DOHH2 (cell line): ENCODE measurements at regions not wholly inside any gene's neighbourhood (a gene's known extent, or its start where the extent isn't known, plus 50 kb on each side); places are given as distances from the start of the nearest gene placed in this dataset.

Experiments used
- H3F3A ChIP-seq: fragments of 200-600 bp; sonication (generic), shearing (Covaris generic); 2 replicates; pipeline ENCODE4 v1.6.0; 2016; ENCODE audit warnings: antibody characterized with exemption, mild to moderate bottlenecking; ENCODE audit not compliant: control insufficient read depth, insufficient read depth
- H3K27ac ChIP-seq: fragments of 200-600 bp; sonication (generic); 2 replicates; pipeline ENCODE4 v1.5.1; 2014; ENCODE audit warnings: low read depth, mild to moderate bottlenecking, low read length, moderate library complexity
- H3K27me3 ChIP-seq: fragments of 200-600 bp; sonication (generic); 2 replicates; pipeline ENCODE4 v1.6.1; 2014; ENCODE audit warnings: mild to moderate bottlenecking, low read length, mixed read lengths; ENCODE audit not compliant: control insufficient read depth
- H3K36me3 ChIP-seq: fragments of 200-600 bp; sonication (generic); 2 replicates; pipeline ENCODE4 v1.6.1; 2014; ENCODE audit warnings: mild to moderate bottlenecking, low read length, moderate library complexity, mixed read lengths; ENCODE audit not compliant: control insufficient read depth
- H3K4me1 ChIP-seq: fragments of 200-600 bp; sonication (generic); 2 replicates; pipeline ENCODE4 v1.6.1; 2014; ENCODE audit warnings: mild to moderate bottlenecking, low read length, mixed read lengths; ENCODE audit not compliant: control insufficient read depth
- H3K4me2 ChIP-seq: fragments of 200-600 bp; sonication (generic); 2 replicates; pipeline ENCODE4 v1.6.0; 2014; ENCODE audit warnings: mild to moderate bottlenecking, low read length, moderate library complexity
- H3K4me3 ChIP-seq: fragments of 200-600 bp; sonication (generic); 2 replicates; pipeline ENCODE4 v1.5.1; 2014; ENCODE audit warnings: mild to moderate bottlenecking, low read length, mixed read lengths
- H3K79me2 ChIP-seq: fragments of 200-600 bp; sonication (generic); 2 replicates; pipeline ENCODE4 v1.6.1; 2014; ENCODE audit warnings: mild to moderate bottlenecking, low read length, mixed read lengths; ENCODE audit not compliant: control insufficient read depth
- H3K9me2 ChIP-seq: fragments of 200-600 bp; sonication (generic); replicated peaks from 2 replicates; pipeline ENCODE4 v1.6.1; 2014; ENCODE audit warnings: mild to moderate bottlenecking, low read length, mixed read lengths; ENCODE audit not compliant: control insufficient read depth
- H3K9me3 ChIP-seq: fragments of 200-600 bp; sonication (generic); 2 replicates; pipeline ENCODE4 v1.6.1; 2014; ENCODE audit warnings: antibody characterized with exemption, low read length, mixed read lengths; ENCODE audit not compliant: control insufficient read depth, insufficient read depth
- H4K20me1 ChIP-seq: fragments of 200-600 bp; sonication (generic); 2 replicates; pipeline ENCODE4 v1.6.0; 2014; ENCODE audit warnings: low read depth, mild to moderate bottlenecking, antibody characterized with exemption, low read length, moderate library complexity; ENCODE audit not compliant: control insufficient read depth, insufficient read depth
- CTCF ChIP-seq: fragments of 200-600 bp; sonication (generic); IDR thresholded peaks from one replicate; pipeline ENCODE4 v1.5.1; 2014; ENCODE audit warnings: antibody characterized with exemption, mild to moderate bottlenecking, low read depth, low read length; ENCODE audit not compliant: poor library complexity, severe bottlenecking
- EZH2phosphoT487 ChIP-seq: fragments of 200-600 bp; sonication (generic); IDR thresholded peaks from 2 replicates; pipeline ENCODE4 v1.6.1; 2017; ENCODE audit warnings: borderline replicate concordance, mild to moderate bottlenecking, antibody characterized with exemption, low read length, moderate library complexity, mixed read lengths

- no peak for TF ChIP-seq EZH2phosphoT487
- no peak for TF ChIP-seq CTCF
- H3K27ac ChIP-seq = no peak overlapping the region
- no peaks in the 10 kb centered on the region for H3K9me2 ChIP-seq
- no peak overlapping the region for H3K4me3 ChIP-seq
- H3K4me1 ChIP-seq = no peaks in the 10 kb centered on the region
- no peaks in the 10 kb centered on the region for H3F3A ChIP-seq
- no peaks in the 10 kb centered on the region; the same call in 1 of the 2 replicates for H3K27me3 ChIP-seq
- H3K79me2 ChIP-seq = no peaks in the 10 kb centered on the region
- H4K20me1 ChIP-seq = no peaks in the 10 kb centered on the region
- H3K9me3 ChIP-seq = no peaks in the 10 kb centered on the region
- no peaks in the 10 kb centered on the region for H3K36me3 ChIP-seq
- no peak overlapping the region for H3K4me2 ChIP-seq
These were observed 539.7 kb downstream of the SNAPC1 start for GRCh38 chr14:62301911-62302310.

DNA sequence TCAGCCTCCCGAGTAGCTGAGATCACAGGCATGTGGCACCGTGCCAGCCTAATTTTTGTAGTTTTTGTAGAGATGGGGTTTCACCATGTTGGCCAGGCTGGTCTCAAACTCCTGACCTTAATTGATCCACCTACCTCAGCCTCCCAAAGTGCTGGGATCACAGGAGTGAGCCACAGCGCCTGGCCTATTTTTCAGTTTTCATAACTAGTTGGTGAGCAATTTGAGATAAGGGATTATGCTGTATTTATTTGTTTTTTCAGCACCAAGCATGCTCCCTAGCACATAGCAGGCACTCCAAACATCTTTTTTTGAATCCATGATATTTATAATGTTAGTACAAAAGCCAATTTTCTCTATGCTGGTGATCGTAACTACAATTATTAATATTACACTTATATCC lies 541.2 kb downstream of the SNAPC1 start:
- TF ChIP-seq CTCF = no peak
- TF ChIP-seq EZH2phosphoT487 = no peak
- Histone ChIP-seq H4K20me1 (no peaks in the 10 kb centered on the region), H3F3A (no peaks in the 10 kb centered on the region), H3K4me2 (no peak overlapping the region), H3K27me3 (no peaks in the 10 kb centered on the region), H3K27ac (no peak overlapping the region), H3K36me3 (no peaks in the 10 kb centered on the region), H3K9me2 (no peaks in the 10 kb centered on the region), H3K4me3 (no peak overlapping the region), H3K9me3 (no peaks in the 10 kb centered on the region), H3K4me1 (no peaks in the 10 kb centered on the region), H3K79me2 (no peaks in the 10 kb centered on the region)

GRCh38 chr14:62304257-62304656 lies 542.0 kb downstream of the SNAPC1 start:
- Histone ChIP-seq H3F3A (no peaks in the 10 kb centered on the region), H3K27me3 (no peaks in the 10 kb centered on the region), H3K4me3 (no peak overlapping the region), H3K9me2 (no peaks in the 10 kb centered on the region), H3K9me3 (no peaks in the 10 kb centered on the region), H4K20me1 (no peaks in the 10 kb centered on the region), H3K4me2 (no peak overlapping the region), H3K4me1 (no peaks in the 10 kb centered on the region), H3K79me2 (no peaks in the 10 kb centered on the region), H3K27ac (no peak overlapping the region), H3K36me3 (no peaks in the 10 kb centered on the region)
- TF ChIP-seq EZH2phosphoT487 = no peak
- TF ChIP-seq CTCF = no peak

- no peaks in the 10 kb centered on the region for H3K4me1 ChIP-seq
- H3K9me2 ChIP-seq = no peaks in the 10 kb centered on the region
- H3K9me3 ChIP-seq = no peaks in the 10 kb centered on the region; the same call in 1 of the 2 replicates
- no peaks in the 10 kb centered on the region for H4K20me1 ChIP-seq
- H3K27ac ChIP-seq = no peak overlapping the region
- no peak overlapping the region for H3K4me2 ChIP-seq
- no peak for TF ChIP-seq EZH2phosphoT487
- no peak for TF ChIP-seq CTCF
- H3K27me3 ChIP-seq = no peaks in the 10 kb centered on the region
- no peak overlapping the region for H3K4me3 ChIP-seq
- H3F3A ChIP-seq = no peaks in the 10 kb centered on the region
- H3K79me2 ChIP-seq = no peaks in the 10 kb centered on the region
- no peaks in the 10 kb centered on the region for H3K36me3 ChIP-seq
These were observed 545.6 kb downstream of the SNAPC1 start for GRCh38 chr14:62307844-62308243.
